Astrocyte (in vitro differentiated cells and primary cell): ENCODE measurements at regions not wholly inside any gene's neighbourhood (a gene's known extent, or its start where the extent isn't known, plus 50 kb on each side); places are given as distances from the start of the nearest gene placed in this dataset.
"Not testable (repeated sequence)": the region's sequence is repeated elsewhere in the genome, so short reads cannot be mapped to it uniquely, and the experiment has no call there.

ENCODE experiments used
- CTCF ChIP-seq: IDR thresholded peaks from 2 replicates; pipeline ENCODE4 v1.5.1; 2011; ENCODE audit warnings: low read depth, mild to moderate bottlenecking, inconsistent platforms, low read length, moderate library complexity; ENCODE audit not compliant: insufficient read depth
- EZH2 ChIP-seq: IDR thresholded peaks from 2 replicates; pipeline ENCODE4 v1.6.1; 2012; ENCODE audit warnings: mild to moderate bottlenecking, low read length, inconsistent platforms; ENCODE audit not compliant: insufficient read depth

DNA sequence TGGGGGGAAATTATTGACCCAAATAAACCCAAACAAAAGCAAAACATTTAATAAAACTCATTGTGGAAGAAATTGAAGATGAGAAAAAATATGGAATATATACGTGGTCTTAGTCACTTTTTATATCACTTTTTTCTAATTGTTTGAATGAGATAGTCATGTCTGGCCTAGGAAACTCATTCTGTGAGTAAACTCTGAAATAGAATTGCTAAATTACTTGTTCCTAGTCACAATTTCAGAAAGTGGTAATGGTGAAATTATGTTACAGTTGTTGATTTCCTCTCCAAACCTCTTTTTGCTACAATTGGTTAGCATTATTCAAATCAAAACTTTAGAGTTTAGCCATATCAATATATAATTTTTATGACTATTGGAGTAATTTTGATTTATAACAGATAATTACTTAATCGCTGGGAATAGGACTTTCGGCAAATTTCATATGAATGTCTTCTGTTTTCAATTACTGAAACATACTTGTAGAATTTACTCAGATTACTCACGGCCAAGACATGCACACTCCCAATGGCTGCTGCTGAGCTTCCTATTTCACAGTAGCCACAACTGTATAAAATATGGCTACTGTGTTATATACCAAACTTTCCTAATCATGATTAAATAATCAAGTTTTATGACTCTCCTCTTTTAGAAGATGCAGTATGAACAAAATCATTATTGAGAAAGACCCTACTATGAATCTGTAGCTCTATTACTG lies 113.8 kb upstream of the C1QTNF3 start:
- not testable (repeated sequence) for TF ChIP-seq CTCF, EZH2
